ENCODE measurements at regions not wholly inside any gene's neighbourhood (a gene's known extent, or its start where the extent isn't known, plus 50 kb on each side); places are given as distances from the start of the nearest gene placed in this dataset.
A peak's percentile ranks its signal among the peaks of the same experiment; 100 is the strongest.

GRCh38 chr9:91039835-91040140 is 238.2 kb downstream of the SYK start:
- Mint-ChIP-seq H3K36me3 (ENCODE audit: low read depth) (peaks cover 8% of the 10 kb centered on the region), H3K27me3 (ENCODE audit: low read depth) (no peaks in the 10 kb centered on the region), H3K4me1 (ENCODE audit: low read depth) (peaks cover 75% of the 10 kb centered on the region), H3K9me3 (peaks cover 3% of the 10 kb centered on the region), H3K27ac (peak overlapping the region; percentile 91), H3K4me3 (ENCODE audit: low read depth) (no peak overlapping the region)
- no peak for DNase-seq (ENCODE audit: low spot score)
- intact Hi-C loops (cut with micrococcal nuclease) = loop anchor here (10.0 kb wide), 2 partner anchors 645 to 675 kb away; no protein-coding TSS in a partner anchor

- H3K9me3 Mint-ChIP-seq = peaks cover 3% of the 10 kb centered on the region
- intact Hi-C loops (cut with micrococcal nuclease) = no loop called here
- peak overlapping the region; percentile 91 for H3K27ac Mint-ChIP-seq
- peaks cover 8% of the 10 kb centered on the region for H3K36me3 Mint-ChIP-seq (ENCODE audit: low read depth)
- no peaks in the 10 kb centered on the region for H3K27me3 Mint-ChIP-seq (ENCODE audit: low read depth)
- no peak for DNase-seq (ENCODE audit: low spot score)
- no peak overlapping the region for H3K4me3 Mint-ChIP-seq (ENCODE audit: low read depth)
- peaks cover 75% of the 10 kb centered on the region for H3K4me1 Mint-ChIP-seq (ENCODE audit: low read depth)
Measured at GRCh38 chr9:91040371-91041215, 239.0 kb downstream of the SYK start.

- Mint-ChIP-seq H3K27ac (peak overlapping the region; percentile 41), H3K36me3 (ENCODE audit: low read depth) (peaks cover 8% of the 10 kb centered on the region), H3K4me1 (ENCODE audit: low read depth) (peaks cover 75% of the 10 kb centered on the region), H3K4me3 (ENCODE audit: low read depth) (no peak overlapping the region), H3K9me3 (peaks cover 3% of the 10 kb centered on the region), H3K27me3 (ENCODE audit: low read depth) (no peaks in the 10 kb centered on the region)
- no peak for DNase-seq (ENCODE audit: low spot score)
- intact Hi-C loops (cut with micrococcal nuclease) = no loop called here
Measured at GRCh38 chr9:91042024-91042423, 240.4 kb downstream of the SYK start.

DNA sequence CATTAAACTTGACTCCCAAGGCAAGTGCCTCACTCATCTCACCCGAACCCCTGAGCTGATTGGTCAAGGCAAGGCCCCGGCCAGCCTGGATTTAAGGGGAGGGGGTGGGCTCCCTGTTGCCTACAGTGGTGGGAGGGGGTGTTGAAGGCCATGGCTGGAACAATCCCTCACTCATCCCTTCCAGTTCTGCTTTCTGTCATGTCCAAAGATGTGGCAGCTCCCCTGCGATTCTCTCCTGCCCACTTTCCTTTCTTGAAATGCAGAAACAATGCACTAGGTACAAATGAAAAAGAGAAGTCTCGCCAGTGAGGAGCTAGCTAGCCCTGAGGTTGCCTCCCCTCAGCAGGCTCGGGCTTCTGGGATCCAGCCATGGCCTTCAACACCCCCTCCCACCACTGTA is 240.9 kb downstream of the SYK start:
- H3K9me3 Mint-ChIP-seq = peaks cover 3% of the 10 kb centered on the region
- no peak for DNase-seq (ENCODE audit: low spot score)
- H3K27ac Mint-ChIP-seq = no peak overlapping the region
- peaks cover 10% of the 10 kb centered on the region for H3K36me3 Mint-ChIP-seq (ENCODE audit: low read depth)
- no peak overlapping the region for H3K4me3 Mint-ChIP-seq (ENCODE audit: low read depth)
- peaks cover 74% of the 10 kb centered on the region for H3K4me1 Mint-ChIP-seq (ENCODE audit: low read depth)
- intact Hi-C loops (cut with micrococcal nuclease) = no loop called here
- no peaks in the 10 kb centered on the region for H3K27me3 Mint-ChIP-seq (ENCODE audit: low read depth)

DNA sequence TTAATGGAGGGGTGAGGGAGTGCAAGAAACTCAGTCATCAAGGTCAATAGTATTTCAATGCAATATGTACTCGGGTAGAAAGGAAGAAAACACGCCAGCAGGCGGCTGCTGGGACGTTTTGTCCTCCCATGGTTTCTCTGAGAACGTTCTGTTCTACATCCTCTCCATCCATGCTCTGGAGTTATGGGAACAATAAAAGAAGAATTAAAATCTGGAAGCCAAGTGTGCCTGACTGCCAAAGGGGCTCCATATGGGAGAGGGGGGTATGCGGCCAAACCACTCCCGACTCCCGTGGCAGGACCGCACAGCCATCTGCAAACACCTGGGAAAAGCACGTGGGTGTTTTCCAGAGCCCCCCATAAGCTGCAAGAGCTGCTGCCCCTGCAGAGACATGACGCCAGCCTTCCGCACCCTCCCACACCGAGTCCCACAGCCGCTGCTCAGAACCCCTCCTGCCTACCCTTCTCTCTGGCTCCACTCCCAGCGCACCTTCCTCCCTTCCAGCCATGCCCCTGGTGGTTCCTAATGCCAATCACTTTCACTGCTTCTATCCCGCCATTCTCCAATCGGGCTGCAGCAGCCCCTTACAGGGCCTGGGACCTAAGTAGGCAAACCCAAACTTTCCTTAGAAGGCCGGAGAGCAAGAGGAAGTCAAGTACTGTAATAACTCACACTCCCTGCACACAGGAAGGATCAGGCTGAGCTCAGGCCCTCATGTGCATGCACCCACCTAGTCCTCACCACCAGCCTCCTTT is 241.6 kb downstream of the SYK start:
- intact Hi-C loops (cut with micrococcal nuclease) = no loop called here
- H3K9me3 Mint-ChIP-seq = peaks cover 3% of the 10 kb centered on the region
- no peak for DNase-seq (ENCODE audit: low spot score)

DNA sequence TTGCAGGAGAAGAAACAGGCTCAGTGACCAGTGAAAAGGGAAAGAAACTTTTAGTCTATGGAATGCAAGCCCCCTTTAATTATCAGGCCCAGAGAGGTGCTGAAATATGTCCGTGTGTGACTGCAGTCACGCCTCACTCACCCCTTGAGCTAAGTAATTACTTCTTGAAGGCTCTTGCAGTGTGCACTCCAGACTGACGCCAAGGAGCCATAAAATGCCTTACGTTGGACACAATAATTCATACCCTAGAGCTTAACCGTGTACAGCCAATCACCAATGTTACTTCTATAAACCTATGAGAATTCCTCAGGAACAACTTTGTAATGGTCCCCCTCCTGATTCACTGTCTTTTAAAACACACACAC is 242.2 kb downstream of the SYK start:
- Mint-ChIP-seq H3K4me3 (ENCODE audit: low read depth) (no peak overlapping the region), H3K36me3 (ENCODE audit: low read depth) (peaks cover 10% of the 10 kb centered on the region), H3K9me3 (peaks cover 3% of the 10 kb centered on the region), H3K4me1 (ENCODE audit: low read depth) (peaks cover 74% of the 10 kb centered on the region), H3K27me3 (ENCODE audit: low read depth) (no peaks in the 10 kb centered on the region), H3K27ac (peak overlapping the region; percentile 69)
- intact Hi-C loops (cut with micrococcal nuclease) = no loop called here
- no peak for DNase-seq (ENCODE audit: low spot score)

More for the DNA sequence above, 241.6 kb downstream of the SYK start:
- Mint-ChIP-seq H3K4me3 (ENCODE audit: low read depth) (no peak overlapping the region), H3K27me3 (ENCODE audit: low read depth) (no peaks in the 10 kb centered on the region), H3K4me1 (ENCODE audit: low read depth) (peaks cover 73% of the 10 kb centered on the region), H3K36me3 (ENCODE audit: low read depth) (peaks cover 10% of the 10 kb centered on the region), H3K27ac (peak overlapping the region; percentile 30)

DNA sequence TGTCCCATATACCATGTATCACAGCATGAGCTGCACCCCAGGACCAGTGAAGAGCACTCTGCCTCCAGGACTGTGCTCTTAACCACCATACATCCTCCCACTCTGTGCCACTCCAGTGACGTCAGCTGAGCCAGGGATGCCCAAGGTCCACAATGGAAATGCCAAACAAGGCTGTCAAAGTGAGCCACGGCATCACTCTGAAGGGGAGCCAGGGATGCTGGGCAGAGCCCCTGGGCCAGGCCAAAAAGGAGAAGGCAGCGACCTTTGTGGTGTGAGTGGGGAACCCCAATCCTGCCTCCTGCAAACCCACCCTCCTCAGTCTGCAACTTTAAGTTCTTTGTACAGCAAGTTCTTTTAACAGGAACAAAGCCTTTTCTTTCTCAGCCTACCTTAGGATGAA is 242.7 kb downstream of the SYK start:
- Mint-ChIP-seq H3K27me3 (ENCODE audit: low read depth) (no peaks in the 10 kb centered on the region), H3K27ac (peak overlapping the region; percentile 69), H3K36me3 (ENCODE audit: low read depth) (peaks cover 10% of the 10 kb centered on the region), H3K4me1 (ENCODE audit: low read depth) (peaks cover 75% of the 10 kb centered on the region), H3K9me3 (peaks cover 3% of the 10 kb centered on the region), H3K4me3 (ENCODE audit: low read depth) (no peak overlapping the region)
- intact Hi-C loops (cut with micrococcal nuclease) = no loop called here
- no peak for DNase-seq (ENCODE audit: low spot score)

- intact Hi-C loops (cut with micrococcal nuclease) = loop anchor here (5.0 kb wide), 3 partner anchors 78 to 302 kb away; no protein-coding TSS in a partner anchor
- H3K27me3 Mint-ChIP-seq (ENCODE audit: low read depth) = no peaks in the 10 kb centered on the region
- H3K36me3 Mint-ChIP-seq (ENCODE audit: low read depth) = peaks cover 10% of the 10 kb centered on the region
- H3K27ac Mint-ChIP-seq = peak overlapping the region; percentile 69
- DNase-seq (ENCODE audit: low spot score) = no peak
- H3K9me3 Mint-ChIP-seq = peaks cover 3% of the 10 kb centered on the region
- H3K4me1 Mint-ChIP-seq (ENCODE audit: low read depth) = peaks cover 71% of the 10 kb centered on the region
- H3K4me3 Mint-ChIP-seq (ENCODE audit: low read depth) = no peak overlapping the region
Measured at GRCh38 chr9:91045041-91045440, 243.4 kb downstream of the SYK start.

- intact Hi-C loops (cut with micrococcal nuclease) = loop anchor here (1.0 to 5.0 kb wide), 6 partner anchors 10 to 312 kb away; no protein-coding TSS in a partner anchor
- DNase-seq (ENCODE audit: low spot score) = peak; percentile 75
- Mint-ChIP-seq H3K36me3 (ENCODE audit: low read depth) (peaks cover 21% of the 10 kb centered on the region), H3K4me3 (ENCODE audit: low read depth) (peak overlapping the region; percentile 49), H3K27me3 (ENCODE audit: low read depth) (no peaks in the 10 kb centered on the region), H3K27ac (peak overlapping the region; percentile 90), H3K9me3 (peaks cover 18% of the 10 kb centered on the region), H3K4me1 (ENCODE audit: low read depth) (peaks cover 68% of the 10 kb centered on the region)
Measured at GRCh38 chr9:91047529-91047928, 245.9 kb downstream of the SYK start.

GRCh38 chr9:91047993-91048607 is 246.5 kb downstream of the SYK start:
- Mint-ChIP-seq H3K36me3 (ENCODE audit: low read depth) (peaks cover 27% of the 10 kb centered on the region), H3K9me3 (peaks cover 24% of the 10 kb centered on the region), H3K4me3 (ENCODE audit: low read depth) (peak overlapping the region; percentile 28), H3K27me3 (ENCODE audit: low read depth) (no peaks in the 10 kb centered on the region), H3K27ac (peak overlapping the region; percentile 90), H3K4me1 (ENCODE audit: low read depth) (peaks cover 73% of the 10 kb centered on the region)
- intact Hi-C loops (cut with micrococcal nuclease) = loop anchor here (1.0 to 5.0 kb wide), 10 partner anchors 11 to 311 kb away; no protein-coding TSS in a partner anchor
- DNase-seq (ENCODE audit: low spot score) = peak; percentile 56

GRCh38 chr9:91048749-91049148 is 247.1 kb downstream of the SYK start:
- Mint-ChIP-seq H3K36me3 (ENCODE audit: low read depth) (peaks cover 30% of the 10 kb centered on the region), H3K27me3 (ENCODE audit: low read depth) (no peaks in the 10 kb centered on the region), H3K4me3 (ENCODE audit: low read depth) (peak overlapping the region; percentile 11), H3K9me3 (peaks cover 28% of the 10 kb centered on the region), H3K4me1 (ENCODE audit: low read depth) (peaks cover 74% of the 10 kb centered on the region), H3K27ac (peak overlapping the region; percentile 90)
- intact Hi-C loops (cut with micrococcal nuclease) = loop anchor here (1.0 to 5.0 kb wide), 7 partner anchors 23 to 299 kb away; no protein-coding TSS in a partner anchor
- DNase-seq (ENCODE audit: low spot score) = peak; percentile 7

DNA sequence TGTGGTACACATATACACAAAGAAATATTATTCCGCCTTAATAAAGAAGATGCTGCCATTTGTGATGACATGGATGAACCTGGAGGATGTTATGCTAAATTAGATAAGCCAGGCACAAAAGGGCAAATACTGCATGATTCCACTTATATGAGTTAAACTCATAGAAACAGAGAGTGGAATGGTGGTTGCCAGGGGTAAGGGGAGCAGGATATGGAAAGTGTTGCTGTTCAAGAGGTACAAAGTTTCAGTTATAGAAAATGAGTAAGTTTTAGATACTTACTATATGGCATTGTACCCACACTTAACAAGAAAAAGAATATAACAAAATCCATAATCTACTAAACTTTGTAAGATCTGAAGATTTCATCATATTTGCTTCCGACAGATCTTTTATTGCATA is 252.2 kb downstream of the SYK start:
- peaks cover 67% of the 10 kb centered on the region for H3K4me1 Mint-ChIP-seq (ENCODE audit: low read depth)
- no peak overlapping the region for H3K4me3 Mint-ChIP-seq (ENCODE audit: low read depth)
- no peak for DNase-seq (ENCODE audit: low spot score)
- peaks cover 37% of the 10 kb centered on the region for H3K9me3 Mint-ChIP-seq
- intact Hi-C loops (cut with micrococcal nuclease) = loop anchor here (1.0 to 2.0 kb wide), 2 partner anchors 17 to 365 kb away; no protein-coding TSS in a partner anchor
- H3K27me3 Mint-ChIP-seq (ENCODE audit: low read depth) = no peaks in the 10 kb centered on the region
- H3K27ac Mint-ChIP-seq = peak overlapping the region; percentile 86
- peaks cover 41% of the 10 kb centered on the region for H3K36me3 Mint-ChIP-seq (ENCODE audit: low read depth)

All from activated T-helper 2 cell treated with anti-CD3 and anti-CD28 coated beads, Interferon-gamma antibody, Interleukin-2, Interleukin-4, amounts not matched to agents 10 μg/mL and 5 μg/mL and 100 μg/mL, durations not matched to agents 14 hours and 24 hours and 36 hours (primary cell).